ENCODE measurements at regions not wholly inside any gene's neighbourhood (a gene's known extent, or its start where the extent isn't known, plus 50 kb on each side); places are given as distances from the start of the nearest gene placed in this dataset.

DNA sequence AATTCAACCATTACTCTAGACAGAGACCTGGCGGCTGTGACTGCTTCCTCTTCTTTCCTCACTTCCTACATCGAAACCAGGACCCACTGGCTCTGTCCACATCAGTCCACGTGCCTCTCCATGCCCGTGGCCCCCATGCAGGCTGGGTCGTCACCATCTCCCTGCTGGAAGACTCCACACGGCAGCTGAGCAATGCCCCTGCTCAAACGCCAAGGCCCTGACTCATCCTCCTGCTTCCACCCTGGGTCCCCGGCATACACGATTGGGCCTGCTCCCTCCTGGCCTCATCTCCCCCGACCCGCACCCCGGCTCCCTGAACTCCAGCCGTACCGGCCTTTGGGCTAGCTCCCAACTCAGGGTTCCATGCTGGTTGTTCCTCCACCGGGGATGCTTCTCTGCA is 67.2 kb upstream of the IER5L start:
- DNase-seq: no peak

- no peak for DNase-seq
Measured at GRCh38 chr9:129242971-129243561, 65.0 kb upstream of the IER5L start.

DNA sequence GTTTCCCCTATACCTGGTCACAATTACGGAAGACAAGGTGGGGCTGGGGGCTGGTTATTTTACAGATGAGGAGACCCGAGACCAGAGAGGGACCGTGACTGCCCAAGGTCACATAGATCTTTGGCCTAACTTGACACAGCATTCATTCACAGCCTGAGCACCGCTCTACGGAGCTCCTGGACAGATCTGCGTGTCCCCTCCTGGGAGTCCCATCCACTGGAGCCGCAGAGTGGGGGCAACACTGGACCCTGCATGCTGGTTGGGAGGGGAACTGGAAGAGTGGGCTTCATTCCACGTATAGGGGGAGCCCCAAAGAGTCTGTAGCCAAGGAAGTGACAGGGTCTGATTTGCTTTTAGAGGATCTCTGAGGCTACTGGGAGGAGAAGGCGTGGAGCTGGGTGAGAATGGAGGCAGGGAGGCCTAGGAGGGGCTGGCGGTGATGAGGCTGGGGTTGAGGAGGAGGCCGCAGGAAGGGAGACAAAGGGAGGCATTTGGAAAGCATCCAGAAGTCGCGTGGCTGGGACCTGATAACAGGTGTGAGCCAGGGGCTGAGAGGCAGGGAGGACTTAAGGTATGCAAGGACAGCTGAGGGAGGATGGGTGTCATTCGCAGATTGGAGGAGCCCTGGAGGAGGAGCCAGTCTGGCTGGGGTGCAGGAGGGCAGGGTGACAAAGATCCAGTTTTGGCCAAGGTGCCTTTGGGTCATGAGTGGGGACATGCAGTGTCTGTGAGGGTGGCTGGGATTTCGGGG is 64.3 kb upstream of the IER5L start:
- no peak for DNase-seq

DNA sequence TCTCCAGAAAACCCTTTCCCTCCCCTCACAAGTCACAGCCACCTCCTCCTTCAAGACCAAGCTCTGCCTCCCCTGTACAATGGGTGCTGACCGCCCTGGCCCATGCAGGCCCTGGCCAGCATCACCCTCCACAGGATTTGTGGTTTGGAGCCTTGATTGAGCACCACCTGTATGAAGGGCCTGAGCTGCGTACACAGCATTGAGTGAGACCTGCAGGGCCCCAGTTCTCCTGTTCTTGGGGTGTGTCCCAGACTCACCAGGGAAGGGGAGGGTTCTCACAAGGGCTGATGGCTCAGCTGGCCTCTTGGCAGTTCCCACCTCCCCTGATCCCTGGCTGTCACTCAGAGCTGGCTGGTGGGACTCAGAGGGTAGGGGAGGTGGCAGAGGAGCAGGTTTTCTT is 63.7 kb upstream of the IER5L start:
- DNase-seq: no peak

DNA sequence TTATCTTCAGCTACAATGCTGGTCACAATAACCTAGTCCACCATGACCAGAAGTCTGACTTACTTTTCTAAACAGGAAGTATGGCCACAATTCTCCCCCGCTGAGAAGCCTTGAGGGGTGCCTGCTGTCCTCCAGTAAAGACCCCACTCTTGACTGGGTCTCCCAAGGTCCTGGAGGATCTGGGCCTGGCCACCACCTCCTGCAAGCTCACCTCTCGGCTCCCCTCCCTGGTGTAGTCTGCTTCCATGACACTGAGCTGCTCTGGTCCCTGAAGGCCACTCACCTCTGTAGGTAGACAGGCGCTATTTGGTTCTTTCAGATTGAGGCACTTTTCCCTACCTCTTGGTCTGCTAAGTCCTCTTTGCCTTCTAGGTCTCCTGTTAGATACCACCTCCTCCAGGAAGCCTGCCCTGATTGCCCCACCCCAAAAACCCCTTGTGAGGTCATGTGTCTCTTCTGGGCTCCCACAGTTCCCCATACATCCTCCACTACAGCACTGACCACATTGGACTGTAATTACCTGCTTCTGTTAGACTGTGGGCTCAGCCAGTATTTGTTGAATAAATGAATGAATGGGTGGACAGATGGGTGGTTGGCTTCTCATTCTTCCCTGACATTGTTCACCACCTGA is 62.6 kb upstream of the IER5L start:
- no peak for DNase-seq

DNA sequence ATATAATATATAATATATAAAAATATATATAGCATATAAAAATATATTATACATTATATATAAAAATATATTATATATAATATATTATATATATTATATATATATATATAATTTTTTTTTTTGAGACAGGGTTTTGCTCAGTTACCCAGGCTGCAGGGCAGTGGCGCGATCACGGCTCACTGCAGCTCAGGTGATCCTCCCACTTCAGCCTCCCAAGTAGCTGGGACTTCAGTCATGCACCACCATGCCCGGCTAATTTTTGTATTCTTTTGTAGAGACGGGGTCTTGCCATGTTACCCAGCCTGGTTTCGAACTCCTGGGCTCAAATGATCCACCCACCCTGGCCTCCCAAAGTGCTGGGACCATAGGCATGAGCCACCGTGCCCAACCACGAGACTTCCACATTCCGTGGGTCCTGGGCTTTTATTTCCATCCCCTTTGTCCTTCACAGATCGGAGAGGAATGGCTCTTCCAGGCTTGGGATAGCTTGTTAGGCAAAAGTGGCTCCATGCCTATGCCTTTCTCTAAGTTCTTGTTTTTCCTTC is 62.0 kb upstream of the IER5L start:
- no peak for DNase-seq

GRCh38 chr9:129237803-129238202 is 59.7 kb upstream of the IER5L start:
- no peak for DNase-seq

DNA sequence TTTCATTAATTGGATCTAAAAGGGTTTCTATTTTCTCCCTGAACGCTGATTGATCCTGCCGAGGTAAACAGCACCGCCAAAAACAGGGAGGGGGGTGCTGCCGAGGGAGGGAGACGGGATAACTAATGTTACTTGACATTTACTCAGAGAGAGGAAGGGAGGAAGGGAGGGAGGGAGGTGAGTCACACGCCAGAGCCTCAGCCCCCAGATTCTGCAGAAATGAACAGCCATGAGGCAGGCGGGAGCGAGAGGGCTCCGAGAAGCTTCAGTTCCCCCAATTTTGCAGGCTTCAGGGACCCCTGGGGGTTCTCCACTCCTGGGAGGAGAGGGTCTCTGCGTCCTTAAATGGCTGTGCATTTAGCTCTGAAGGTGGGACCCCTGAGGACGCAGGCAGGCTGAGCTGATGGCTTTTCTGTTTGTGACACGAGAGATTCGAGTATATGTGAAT is 59.1 kb upstream of the IER5L start:
- no peak for DNase-seq

DNA sequence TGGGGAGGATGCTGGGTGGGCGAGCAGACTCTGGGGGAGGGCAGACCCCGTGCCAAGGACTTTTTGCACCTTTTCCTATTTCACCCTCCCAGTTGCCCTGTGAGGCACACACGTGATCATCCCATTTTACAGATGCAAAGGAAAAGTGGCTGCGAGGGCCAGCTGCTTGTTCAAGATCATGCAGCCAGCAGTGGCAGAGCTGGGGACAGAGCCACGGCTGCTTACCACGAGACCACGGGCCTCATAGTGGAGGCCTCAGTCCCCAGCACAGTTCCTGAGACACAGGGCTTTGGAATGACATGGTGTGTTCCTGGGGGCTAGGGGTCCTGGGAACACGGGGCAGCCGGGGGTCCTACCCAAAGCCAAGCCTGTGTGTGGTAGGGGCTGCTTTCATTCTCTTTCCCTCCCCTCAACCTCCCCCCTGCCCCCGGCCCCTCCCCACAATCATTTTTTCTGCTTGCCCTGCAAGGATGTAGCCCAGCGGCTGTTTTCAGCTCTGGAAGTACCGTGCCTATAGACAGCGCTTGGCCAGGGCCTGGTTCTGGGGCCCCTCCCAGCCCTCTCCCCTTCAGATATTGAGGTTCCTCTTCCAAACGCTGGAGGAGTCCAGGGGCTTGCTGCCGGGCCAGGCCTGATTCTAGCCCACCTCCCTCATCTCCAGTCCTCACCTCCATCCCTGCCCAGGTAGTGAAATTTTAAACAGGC is 58.5 kb upstream of the IER5L start:
- DNase-seq: no peak

DNA sequence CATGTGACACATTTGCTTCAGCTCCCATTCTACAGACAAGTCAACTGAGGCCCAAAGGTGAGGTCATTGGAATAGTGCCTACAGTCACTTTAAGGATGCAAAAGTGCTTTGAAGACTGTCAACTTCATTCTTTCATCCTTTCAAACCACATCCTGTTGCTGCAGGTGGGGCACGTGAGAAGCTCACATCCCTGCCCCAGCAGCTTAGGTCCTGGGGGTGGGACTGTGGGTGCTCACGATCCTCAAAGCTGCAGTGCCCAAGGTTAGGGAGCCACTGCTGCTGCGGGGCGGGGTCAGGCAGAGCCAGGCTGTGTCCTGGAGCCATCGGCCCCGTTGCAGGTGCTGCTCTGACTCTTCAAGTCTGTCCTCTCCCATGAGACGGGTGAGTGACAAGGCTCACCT is 57.9 kb upstream of the IER5L start:
- no peak for DNase-seq

GRCh38 chr9:129235041-129235930 is 57.2 kb upstream of the IER5L start:
- DNase-seq: no peak

DNA sequence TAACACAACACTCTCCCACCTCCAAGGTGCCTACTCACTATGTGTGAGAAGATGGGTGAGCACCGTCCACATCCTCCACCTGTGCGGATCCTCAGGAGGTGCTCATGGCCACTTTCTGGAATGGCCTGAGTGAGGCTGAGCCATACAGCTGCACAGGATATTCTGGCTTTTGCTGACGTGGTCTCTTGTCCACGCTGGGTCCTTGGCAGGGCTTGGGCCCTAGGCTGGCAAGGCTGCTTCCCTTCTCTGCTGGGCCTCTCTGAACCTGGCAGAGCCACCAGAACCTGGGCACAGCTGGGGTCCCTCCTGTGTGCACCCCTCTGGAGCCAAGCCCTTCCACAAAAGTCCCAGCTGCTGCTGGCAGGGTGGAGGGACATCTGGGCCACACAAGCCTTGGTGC is 56.4 kb upstream of the IER5L start:
- no peak for DNase-seq

GRCh38 chr9:129232839-129233591 is 55.0 kb upstream of the IER5L start:
- DNase-seq: no peak

- no peak for DNase-seq
Measured at GRCh38 chr9:129231759-129232158, 53.7 kb upstream of the IER5L start.

GRCh38 chr9:129231022-129231739 is 53.1 kb upstream of the IER5L start:
- no peak for DNase-seq

DNA sequence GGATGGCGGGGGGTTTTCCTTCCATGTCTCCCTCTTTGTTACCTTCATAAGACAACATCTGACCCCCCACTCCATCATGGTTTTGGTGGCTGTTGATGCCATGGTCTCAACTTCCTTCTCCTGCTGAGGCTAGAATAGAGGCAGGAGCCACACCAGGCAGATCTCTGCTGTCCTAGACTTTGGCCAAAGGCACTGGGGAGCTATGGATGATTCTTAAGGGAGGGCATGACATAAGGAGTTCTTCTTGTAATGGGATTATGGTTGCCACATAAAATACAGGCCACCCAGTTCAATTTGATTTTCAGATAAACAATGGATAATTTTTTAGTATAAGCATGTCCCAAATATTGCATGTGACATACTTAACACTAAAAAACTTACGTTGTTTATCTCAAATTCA is 52.2 kb upstream of the IER5L start:
- DNase-seq: no peak

All from hematopoietic multipotent progenitor cell treated with erythropoietin and hydrocortisone succinate and interleukin-3 and kit ligand, for 8 days (in vitro differentiated cells).